Left colon (tissue), 2 donors: ENCODE measurements at regions not wholly inside any gene's neighbourhood (a gene's known extent, or its start where the extent isn't known, plus 50 kb on each side); places are given as distances from the start of the nearest gene placed in this dataset.
"Not testable (repeated sequence)": the region's sequence is repeated elsewhere in the genome, so short reads cannot be mapped to it uniquely, and the experiment has no call there.

Experiments
- ATAC-seq: fragments of 200-7000 bp; cut with Tn5 transposase; one replicate; pipeline ENCODE4 v1.9.1; 2020; ENCODE audit warnings: mild to moderate bottlenecking, moderate library complexity
- DNase-seq, 2 donors: peaks; one replicate each; pipeline ENCODE4 v3.0.0-alpha.2; 2020
- intact Hi-C, 2 donors: fragments of 100-400 bp; cut with DNase I in 1 of 2; cut with micrococcal nuclease in 1 of 2; formaldehyde crosslinking; loops; one replicate each; pipeline versions ENCODE4 v1.11.2 to v1.14.0; 2022; cut with DNase I, micrococcal nuclease
- donor health status: DM: no; HTN: no; CAD: no.
- donor health status: DM: yes; HTN: yes; CAD: no.

- no peak for DNase-seq
- intact Hi-C loops = no loop called here
- ATAC-seq = no peak
Measured at GRCh38 chr2:77816618-77817017, 294.4 kb upstream of the LRRTM4 start.

- intact Hi-C loops = no loop called here
- DNase-seq = no peak
- ATAC-seq = no peak
Measured at GRCh38 chr2:77818186-77818585, 296.0 kb upstream of the LRRTM4 start.

DNA sequence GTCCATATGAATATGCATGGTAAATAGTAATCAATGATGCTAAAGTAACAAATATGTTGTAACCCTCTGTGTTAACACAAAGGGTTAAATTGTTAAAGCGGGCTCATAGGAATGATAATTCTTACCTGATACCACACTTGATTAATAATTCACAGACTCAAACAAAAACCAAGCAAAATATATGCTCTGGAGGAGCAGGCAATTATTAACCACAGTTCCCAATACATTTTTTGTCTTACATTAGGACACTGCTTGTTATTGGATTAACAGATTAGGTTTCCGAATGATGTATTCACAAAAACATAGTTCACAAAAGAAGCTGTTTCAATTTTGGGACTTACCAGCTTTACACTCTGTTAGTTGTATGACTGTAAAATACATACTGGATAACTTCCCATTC lies 300.9 kb upstream of the LRRTM4 start:
- no peak for ATAC-seq
- intact Hi-C loops = no loop called here
- DNase-seq = no peak

DNA sequence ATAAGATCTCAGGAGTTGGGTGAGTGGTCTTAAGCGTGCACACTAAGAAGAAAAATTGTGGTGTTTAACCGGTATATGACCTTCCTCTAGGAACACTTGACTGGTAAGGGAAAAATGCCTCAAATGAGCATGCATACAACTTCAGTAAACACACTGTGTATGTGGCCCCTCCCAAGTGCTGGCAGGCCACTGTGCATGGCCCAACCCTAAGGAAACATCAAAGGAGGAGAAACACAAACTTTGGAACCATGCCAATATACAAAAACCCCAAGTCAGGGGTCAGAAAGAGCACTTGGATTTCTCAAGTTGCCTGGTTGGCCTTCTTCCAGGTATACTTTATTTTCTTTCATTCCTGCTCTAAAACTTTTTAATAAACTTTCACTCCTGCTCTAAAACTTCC lies 308.9 kb upstream of the LRRTM4 start:
- no peak for DNase-seq
- ATAC-seq = no peak
- intact Hi-C loops = no loop called here

DNA sequence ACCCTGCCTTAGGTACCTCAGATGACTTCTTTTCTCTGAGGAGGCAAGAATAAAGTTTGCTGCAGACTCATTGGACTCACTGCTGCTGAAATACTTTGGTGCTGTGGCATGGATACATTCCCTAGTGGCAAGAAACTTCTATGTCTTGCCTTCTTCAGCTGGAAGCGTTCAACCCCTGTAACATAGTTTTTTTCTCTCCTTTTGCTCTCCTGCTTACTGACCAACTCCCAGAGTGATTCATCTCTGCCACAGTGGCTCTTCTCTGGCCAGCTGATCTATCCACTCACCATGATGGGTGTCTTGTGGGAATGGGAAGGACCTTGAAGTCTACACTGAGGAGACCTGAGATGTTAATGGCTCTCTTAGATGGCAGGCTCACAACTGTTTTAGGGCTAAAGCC lies 309.3 kb upstream of the LRRTM4 start:
- intact Hi-C loops = no loop called here
- DNase-seq (no peak), ATAC-seq (no peak)

- ATAC-seq = no peak
- intact Hi-C loops = no loop called here
- DNase-seq = no peak
Measured at GRCh38 chr2:77831898-77832297, 309.7 kb upstream of the LRRTM4 start.

GRCh38 chr2:77834360-77835002 lies 312.3 kb upstream of the LRRTM4 start:
- DNase-seq (no peak), ATAC-seq (no peak)
- intact Hi-C loops = no loop called here

DNA sequence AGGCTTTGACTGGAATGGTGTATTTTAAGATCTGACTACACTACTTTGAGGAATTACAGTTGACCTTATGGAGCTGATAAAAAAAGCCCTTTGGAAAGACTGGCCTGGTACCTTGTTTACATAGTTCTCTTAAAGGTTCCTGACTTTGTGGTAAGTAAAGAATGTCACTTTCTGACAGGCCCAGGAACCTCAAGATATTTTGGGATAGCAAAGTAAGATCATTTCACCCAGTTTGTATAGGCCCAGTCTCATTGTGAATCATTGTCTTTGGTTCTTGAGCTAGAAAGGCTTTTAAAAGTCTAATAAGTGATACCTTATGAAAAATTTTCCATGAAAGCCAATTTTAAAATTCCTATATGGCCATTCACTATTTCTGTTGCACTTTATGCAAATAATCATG lies 316.3 kb upstream of the LRRTM4 start:
- intact Hi-C loops = no loop called here
- DNase-seq = no peak
- no peak for ATAC-seq

DNA sequence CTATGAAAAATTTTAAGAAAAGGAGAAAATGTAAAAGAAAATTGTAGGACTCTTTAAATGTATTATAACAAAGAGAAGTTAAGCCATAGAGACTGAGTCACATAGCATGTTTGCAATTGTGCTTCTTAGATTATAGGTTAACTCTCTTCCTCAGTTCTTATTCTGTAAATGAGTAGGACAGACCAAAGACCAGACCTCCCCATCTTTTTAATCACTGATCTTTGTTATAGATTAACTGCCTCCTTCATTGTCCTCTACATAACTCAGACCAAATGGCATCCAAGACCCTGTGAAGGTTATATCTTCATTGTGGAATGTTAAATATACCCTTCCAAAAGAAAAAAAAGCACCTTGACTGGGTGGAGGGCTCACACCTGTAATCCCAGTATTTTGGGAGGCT lies 316.9 kb upstream of the LRRTM4 start:
- DNase-seq (no peak), ATAC-seq (no peak)
- intact Hi-C loops = no loop called here

DNA sequence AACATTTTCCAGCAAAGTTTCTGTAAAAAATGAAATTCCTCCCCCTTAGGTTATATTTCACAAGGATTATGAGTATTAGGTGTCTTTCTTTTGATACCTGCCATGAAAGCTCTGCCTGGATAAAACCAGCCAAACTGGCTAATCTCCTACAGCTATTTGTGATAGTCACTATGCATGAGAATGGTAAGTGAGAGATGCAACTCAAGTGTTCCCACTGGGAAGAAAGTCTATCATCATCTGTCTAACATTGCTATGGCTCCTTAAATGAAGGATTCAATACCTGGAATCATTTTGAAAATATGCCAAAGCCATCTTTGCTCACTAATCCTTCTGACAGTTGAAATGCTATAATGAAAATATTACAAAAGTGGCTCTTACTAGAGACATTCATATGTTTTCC lies 339.9 kb upstream of the LRRTM4 start:
- DNase-seq (no peak), ATAC-seq (no peak)
- intact Hi-C loops = no loop called here

GRCh38 chr2:77864426-77864825 lies 342.2 kb upstream of the LRRTM4 start:
- no peak for DNase-seq
- intact Hi-C loops = no loop called here
- no peak for ATAC-seq

DNA sequence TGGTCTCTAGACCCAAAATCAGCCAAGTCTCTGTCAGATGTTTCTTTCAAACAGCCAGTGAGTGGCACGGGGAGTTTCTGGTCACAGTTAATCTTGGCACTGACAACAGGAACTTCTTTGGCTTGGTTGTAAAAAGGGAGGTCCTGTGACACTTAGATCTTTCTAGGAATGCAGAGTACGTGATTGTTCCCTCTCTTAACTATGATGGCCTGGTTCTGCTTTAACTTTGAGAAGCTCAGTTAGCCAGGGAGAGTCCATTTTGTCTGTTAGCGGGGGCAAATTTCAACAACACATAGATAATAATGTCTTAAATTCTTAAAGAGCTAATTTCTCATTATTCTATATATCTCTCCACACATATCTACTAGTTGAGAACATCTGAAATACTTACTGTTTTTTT lies 344.5 kb upstream of the LRRTM4 start:
- intact Hi-C loops = no loop called here
- ATAC-seq (no peak), DNase-seq (no peak)

DNA sequence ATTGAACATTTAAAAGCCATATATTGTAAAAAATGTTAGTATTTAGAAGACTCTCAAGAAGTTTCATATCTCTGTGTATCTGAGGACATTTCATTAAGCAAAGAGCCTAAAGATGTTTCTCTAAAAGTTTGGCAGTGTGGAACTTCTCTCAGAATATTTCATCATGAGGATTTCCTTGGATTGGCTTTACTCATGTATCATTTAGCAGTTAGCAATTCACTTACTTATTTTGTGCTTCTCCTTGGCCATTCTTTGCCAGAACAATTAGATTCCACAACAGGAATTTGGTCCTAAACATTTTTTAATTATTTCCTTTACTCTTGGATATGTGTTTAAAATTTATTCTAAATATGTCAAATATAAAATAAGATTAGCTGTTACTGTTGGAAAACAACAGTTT lies 345.0 kb upstream of the LRRTM4 start:
- intact Hi-C loops = no loop called here
- ATAC-seq = no peak

GRCh38 chr2:77873506-77873905 lies 351.3 kb upstream of the LRRTM4 start:
- no peak for DNase-seq
- no peak for ATAC-seq
- intact Hi-C loops = no loop called here

More for the DNA sequence above, 345.0 kb upstream of the LRRTM4 start:
- DNase-seq = no peak

GRCh38 chr2:77900211-77900610 lies 378.0 kb upstream of the LRRTM4 start:
- DNase-seq, intact Hi-C loops, ATAC-seq: not testable (repeated sequence)

GRCh38 chr2:77910136-77910535 lies 388.0 kb upstream of the LRRTM4 start:
- ATAC-seq = no peak

GRCh38 chr2:77920838-77921366 lies 398.7 kb upstream of the LRRTM4 start:
- ATAC-seq (no peak), DNase-seq (no peak)
- intact Hi-C loops = no loop called here

More at GRCh38 chr2:77910136-77910535, 388.0 kb upstream of the LRRTM4 start:
- no peak for DNase-seq
- intact Hi-C loops = no loop called here

DNA sequence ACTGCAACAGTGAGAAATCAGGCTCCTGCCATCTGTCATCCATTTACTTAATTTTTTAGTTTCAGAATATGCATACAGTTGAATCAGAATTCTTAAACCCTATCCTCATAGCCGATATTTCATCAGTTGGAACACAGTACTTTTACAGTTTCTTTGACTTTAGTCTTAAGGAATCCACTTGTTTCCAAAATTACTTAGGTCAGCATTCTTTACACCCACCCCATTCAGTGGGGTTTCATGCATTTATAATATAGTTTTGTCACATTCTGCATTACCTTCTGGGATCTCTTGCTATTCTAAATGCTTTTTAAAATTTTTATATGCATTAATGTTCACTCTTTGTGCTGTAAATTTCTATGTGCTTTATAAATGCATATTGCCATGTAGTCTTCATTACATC lies 400.4 kb upstream of the LRRTM4 start:
- no peak for DNase-seq
- intact Hi-C loops = no loop called here
- ATAC-seq = no peak

- DNase-seq (no peak), ATAC-seq (no peak)
- intact Hi-C loops = no loop called here
Measured at GRCh38 chr2:77937366-77937765, 415.2 kb upstream of the LRRTM4 start.

DNA sequence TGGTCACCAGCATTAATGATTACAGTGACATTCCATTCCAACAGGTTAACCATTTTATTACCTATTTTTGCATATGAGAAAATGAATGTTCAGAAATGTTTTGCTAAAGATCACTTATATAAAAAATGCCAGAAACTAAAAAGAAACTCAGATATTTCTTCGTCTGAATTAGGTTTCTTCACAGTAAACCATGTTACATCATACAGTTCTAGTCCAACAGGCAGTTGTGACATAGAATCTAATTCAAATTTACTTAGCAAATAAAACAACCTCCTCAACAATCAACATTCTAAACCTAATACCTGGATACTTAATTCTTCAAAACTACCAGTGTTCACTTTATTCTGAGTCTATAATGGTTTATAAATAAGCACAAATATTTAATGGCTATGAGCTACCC lies 416.3 kb upstream of the LRRTM4 start:
- intact Hi-C loops = no loop called here
- ATAC-seq (no peak), DNase-seq (no peak)

DNA sequence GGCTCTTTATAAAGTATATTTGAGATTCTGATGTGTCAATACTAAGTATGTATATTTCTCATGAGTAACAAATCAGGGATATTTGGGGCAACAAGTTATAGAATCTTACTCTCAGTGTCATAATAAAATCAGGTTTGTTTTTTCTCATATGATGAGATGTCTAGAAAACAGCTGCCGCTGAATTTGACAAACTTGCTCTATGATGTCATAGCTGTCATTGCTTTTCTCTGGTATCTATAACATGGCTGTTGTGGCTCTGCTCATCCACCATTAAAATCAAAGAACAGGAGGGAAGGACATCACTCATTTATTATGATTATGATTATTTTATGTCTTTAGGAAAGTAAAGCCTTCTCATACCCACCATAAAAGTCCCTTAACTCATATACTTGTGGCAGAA lies 417.2 kb upstream of the LRRTM4 start:
- intact Hi-C loops = no loop called here
- no peak for ATAC-seq
- no peak for DNase-seq
